Uterus (tissue), 3 donors: ENCODE measurements at regions not wholly inside any gene's neighbourhood (a gene's known extent, or its start where the extent isn't known, plus 50 kb on each side); places are given as distances from the start of the nearest gene placed in this dataset.

Source experiments
- DNase-seq, 2 donors: peaks; one replicate each; pipeline ENCODE4 v3.0.0-alpha.2; 2019 to 2020
- H3K27ac ChIP-seq, 2 donors: fragments of 200-600 bp; sonication (generic); 1 replicate in 1 of 2; 2 replicates in 1 of 2; pipeline ENCODE4 v1.5.1; 2016 to 2018
- H3K27me3 ChIP-seq, 2 donors: fragments of 200-600 bp; sonication (generic); one replicate each; pipeline ENCODE4 v1.5.1; 2018 to 2019; ENCODE audit warnings: control low read depth in 1 of 2
- H3K36me3 ChIP-seq, 2 donors: fragments of 200-600 bp; sonication (generic); one replicate each; pipeline ENCODE4 v1.5.1; 2019; ENCODE audit warnings: control low read depth in 1 of 2
- H3K4me1 ChIP-seq, 2 donors: fragments of 200-600 bp; sonication (generic); one replicate each; pipeline ENCODE4 v1.5.1; 2018 to 2019; ENCODE audit warnings: control low read depth in 1 of 2
- H3K4me3 ChIP-seq, 2 donors: fragments of 200-600 bp; sonication (generic); 1 replicate in 1 of 2; 2 replicates in 1 of 2; pipeline ENCODE4 v1.5.1; 2018 to 2019; ENCODE audit warnings: mild to moderate bottlenecking in 1 of 2
- H3K9me3 ChIP-seq, 2 donors: fragments of 200-600 bp; sonication (generic); one replicate each; pipeline ENCODE4 v1.5.1; 2019; ENCODE audit warnings: control low read depth in 1 of 2
- CTCF ChIP-seq, 4 experiments: fragments of 200-600 bp in 2 of 4; fragments of 450-650 bp in 2 of 4; sonication (generic) in 2 of 4; IDR thresholded peaks; one replicate each; pipeline ENCODE4 v1.5.1; 2016 to 2019; ENCODE audit warnings: antibody characterized with exemption in 4 of 4, mild to moderate bottlenecking in 2 of 4, moderate library complexity in 1 of 4
- POLR2A ChIP-seq, 2 donors: fragments of 450-650 bp; IDR thresholded peaks; one replicate each; pipeline ENCODE4 v1.6.1; 2016; ENCODE audit warnings: antibody characterized with exemption in 2 of 2, mild to moderate bottlenecking in 1 of 2, moderate library complexity in 1 of 2
- intact Hi-C: fragments of 100-400 bp; cut with DNase I; formaldehyde crosslinking; loops from one replicate; pipeline ENCODE4 v1.15.1; 2023; ENCODE audit warnings: low total_unique reads
- donor health status: DM: yes; HTN: yes; CAD: no.

GRCh38 chr5:89866410-89866809 lies 543.1 kb downstream of the CETN3 start:
- Histone ChIP-seq H3K27me3 (no peaks in the 10 kb centered on the region), H3K36me3 (no peaks in the 10 kb centered on the region), H3K4me3 (no peak overlapping the region), H3K4me1 (no peaks in the 10 kb centered on the region), H3K9me3 (no peaks in the 10 kb centered on the region), H3K27ac (no peak overlapping the region)
- TF ChIP-seq CTCF (IDR thresholded peaks at IDR 0.05), result no peak
- no peak for TF ChIP-seq POLR2A (IDR thresholded peaks at IDR 0.05)
- no peak for DNase-seq
- intact Hi-C loops, result no loop called here

GRCh38 chr5:89864941-89865340 lies 544.6 kb downstream of the CETN3 start:
- TF ChIP-seq CTCF (IDR thresholded peaks at IDR 0.05) (no peak), POLR2A (IDR thresholded peaks at IDR 0.05) (no peak)
- H3K4me1 ChIP-seq, result no peaks in the 10 kb centered on the region
- intact Hi-C loops, result no loop called here

GRCh38 chr5:89857790-89858189 lies 551.8 kb downstream of the CETN3 start:
- no peak for DNase-seq
- Histone ChIP-seq H3K4me3 (no peak overlapping the region), H3K9me3 (no peaks in the 10 kb centered on the region), H3K4me1 (no peaks in the 10 kb centered on the region), H3K36me3 (no peaks in the 10 kb centered on the region), H3K27me3 (no peaks in the 10 kb centered on the region), H3K27ac (no peak overlapping the region)
- TF ChIP-seq CTCF (IDR thresholded peaks at IDR 0.05), result no peak
- no peak for TF ChIP-seq POLR2A (IDR thresholded peaks at IDR 0.05)
- intact Hi-C loops, result no loop called here

More at GRCh38 chr5:89864941-89865340, 544.6 kb downstream of the CETN3 start:
- H3K9me3 ChIP-seq, result no peaks in the 10 kb centered on the region
- H3K36me3 ChIP-seq, result no peaks in the 10 kb centered on the region
- no peak overlapping the region for H3K4me3 ChIP-seq
- DNase-seq, result no peak
- no peaks in the 10 kb centered on the region for H3K27me3 ChIP-seq
- no peak overlapping the region for H3K27ac ChIP-seq

GRCh38 chr5:89855417-89855816 lies 554.1 kb downstream of the CETN3 start:
- Histone ChIP-seq H3K4me3 (no peak overlapping the region), H3K9me3 (no peaks in the 10 kb centered on the region), H3K27ac (no peak overlapping the region), H3K4me1 (no peaks in the 10 kb centered on the region), H3K27me3 (no peaks in the 10 kb centered on the region), H3K36me3 (no peaks in the 10 kb centered on the region)
- TF ChIP-seq CTCF (IDR thresholded peaks at IDR 0.05), result no peak
- DNase-seq, result no peak
- intact Hi-C loops, result no loop called here

- TF ChIP-seq CTCF (IDR thresholded peaks at IDR 0.05), result no peak
- TF ChIP-seq POLR2A (IDR thresholded peaks at IDR 0.05), result no peak
- Histone ChIP-seq H3K9me3 (no peaks in the 10 kb centered on the region), H3K4me1 (no peaks in the 10 kb centered on the region), H3K27ac (no peak overlapping the region), H3K36me3 (no peaks in the 10 kb centered on the region), H3K4me3 (no peak overlapping the region), H3K27me3 (no peaks in the 10 kb centered on the region)
- intact Hi-C loops, result no loop called here
- no peak for DNase-seq
Measured at GRCh38 chr5:89851911-89852310, 557.6 kb downstream of the CETN3 start.
